NCI-H774 (cell line): ENCODE measurements at regions not wholly inside any gene's neighbourhood (a gene's known extent, or its start where the extent isn't known, plus 50 kb on each side); places are given as distances from the start of the nearest gene placed in this dataset.
"Not testable (repeated sequence)": the region's sequence is repeated elsewhere in the genome, so short reads cannot be mapped to it uniquely, and the experiment has no call there.

Experiments
- DNase-seq: peaks from one replicate; lab custom pipeline; 2025; lab: John Stamatoyannopoulos, UW

DNA sequence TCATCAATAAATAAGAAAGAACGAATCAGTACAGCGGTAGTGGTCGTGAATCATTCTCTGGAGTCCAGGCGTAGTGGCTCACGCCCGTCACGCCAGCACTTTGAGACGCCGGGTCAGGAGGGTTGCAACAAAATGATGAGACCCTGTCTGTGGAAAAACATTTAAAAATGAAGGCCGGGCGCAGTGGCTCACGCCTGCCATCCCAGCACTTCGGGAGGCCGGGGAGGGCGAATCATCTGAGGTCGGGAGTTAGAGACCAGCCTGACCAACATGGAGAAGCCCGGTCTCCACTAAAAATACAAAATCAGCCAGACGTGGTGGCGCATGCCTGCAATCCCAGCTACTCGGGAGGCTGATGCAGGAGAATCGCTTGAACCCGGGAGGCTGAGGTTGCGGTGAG lies 111.8 kb upstream of the ANKRD30BL start:
- not testable (repeated sequence) for DNase-seq

DNA sequence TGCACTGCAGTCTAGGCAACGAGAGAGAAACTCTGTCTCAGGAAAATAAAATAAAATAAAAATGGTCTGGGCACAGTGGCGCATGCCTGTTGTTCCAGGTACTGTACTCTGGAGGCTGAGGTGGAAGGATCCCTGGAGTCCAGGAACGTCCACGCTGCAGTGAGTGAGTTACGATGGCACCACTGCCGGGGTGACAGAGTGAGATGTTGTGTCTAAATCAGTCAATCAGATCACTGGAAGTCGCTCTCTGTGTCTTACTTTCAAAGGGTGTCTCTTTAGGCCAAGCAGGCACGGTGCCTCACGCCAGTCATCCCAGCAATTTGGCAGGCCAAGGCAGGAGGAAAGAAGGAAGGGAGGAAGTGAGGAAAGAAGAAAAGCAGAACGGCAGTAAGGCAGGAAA lies 112.2 kb upstream of the ANKRD30BL start:
- DNase-seq, result no peak

- no peak for DNase-seq
These were observed 113.6 kb upstream of the ANKRD30BL start for GRCh38 chr2:132275396-132275795.

GRCh38 chr2:132276571-132276981 lies 114.8 kb upstream of the ANKRD30BL start:
- DNase-seq, result no peak

GRCh38 chr2:132278267-132278666 lies 116.5 kb upstream of the ANKRD30BL start:
- DNase-seq, result no peak

DNA sequence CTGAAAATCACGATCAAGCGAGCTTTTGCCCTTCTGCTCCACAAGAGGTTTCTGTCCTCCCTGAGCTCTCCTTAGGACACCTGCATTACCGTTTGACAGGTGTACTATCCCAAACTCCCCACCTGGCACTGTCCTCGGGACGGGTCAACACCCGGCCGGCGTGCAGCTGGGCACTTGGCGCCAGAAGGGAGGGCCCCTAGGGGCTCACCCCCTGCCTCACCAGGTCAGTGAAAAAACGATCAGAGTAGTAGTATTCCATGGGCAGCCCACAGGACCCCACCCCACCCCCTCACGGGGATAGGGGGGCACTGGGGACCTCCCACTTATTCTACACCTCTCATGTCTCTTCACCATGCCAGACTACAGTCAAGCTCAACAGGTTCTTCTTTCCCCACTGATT lies 117.6 kb upstream of the ANKRD30BL start:
- DNase-seq, result no peak

DNA sequence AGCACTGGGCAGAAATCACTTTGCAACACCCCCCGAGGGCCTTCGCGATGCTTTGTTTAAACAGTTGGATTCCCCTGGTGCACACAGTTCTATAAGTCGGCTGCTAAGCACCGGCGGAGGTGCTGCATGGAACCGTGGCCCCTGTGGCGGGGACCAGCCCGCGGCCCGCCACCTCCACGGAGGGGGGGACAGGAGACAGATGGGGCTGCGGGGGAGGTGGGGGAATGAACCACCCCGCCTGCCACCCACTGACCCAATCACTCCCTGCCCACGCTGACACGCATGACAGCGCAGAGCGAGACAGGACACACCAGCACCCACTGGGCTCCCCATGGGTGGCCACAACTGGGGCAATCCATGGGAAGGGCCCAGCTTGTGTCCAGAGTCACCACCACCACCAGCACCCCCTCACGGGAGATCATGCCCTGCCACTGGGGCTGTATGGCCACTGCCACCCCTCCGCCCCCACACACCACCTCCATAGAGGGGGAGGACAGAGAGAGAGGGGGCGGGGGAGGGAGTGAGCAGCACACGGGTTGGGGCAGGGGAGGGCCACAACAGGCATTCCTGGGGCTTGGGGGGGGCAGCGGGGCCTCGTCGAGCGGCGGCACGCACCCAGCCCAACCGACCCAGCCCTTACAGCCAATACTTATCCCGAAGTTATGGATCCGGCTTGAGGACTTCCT lies 118.3 kb upstream of the ANKRD30BL start:
- no peak for DNase-seq

- DNase-seq, result no peak
These were observed 119.2 kb upstream of the ANKRD30BL start for GRCh38 chr2:132280912-132281311.

DNA sequence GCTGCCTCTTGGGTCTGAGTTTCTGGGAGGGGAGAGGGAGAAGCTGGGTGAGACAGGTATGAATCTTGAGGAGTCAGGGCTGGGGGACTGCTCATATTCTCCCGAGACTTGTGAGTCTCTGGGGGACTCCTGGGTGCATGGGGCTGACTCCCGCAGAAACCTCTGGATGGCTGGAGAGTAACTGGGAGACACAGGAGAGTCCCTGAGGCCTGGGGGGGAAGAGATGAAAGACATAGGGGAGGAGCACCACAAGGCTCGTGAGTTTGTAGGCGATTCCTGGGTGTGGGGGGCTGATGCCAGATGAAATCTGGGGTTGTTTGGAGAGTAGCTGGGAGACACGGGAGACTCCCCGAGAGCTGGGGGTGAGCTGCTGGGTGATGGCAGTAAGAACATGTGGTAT lies 120.4 kb upstream of the ANKRD30BL start:
- DNase-seq, result not testable (repeated sequence)

DNA sequence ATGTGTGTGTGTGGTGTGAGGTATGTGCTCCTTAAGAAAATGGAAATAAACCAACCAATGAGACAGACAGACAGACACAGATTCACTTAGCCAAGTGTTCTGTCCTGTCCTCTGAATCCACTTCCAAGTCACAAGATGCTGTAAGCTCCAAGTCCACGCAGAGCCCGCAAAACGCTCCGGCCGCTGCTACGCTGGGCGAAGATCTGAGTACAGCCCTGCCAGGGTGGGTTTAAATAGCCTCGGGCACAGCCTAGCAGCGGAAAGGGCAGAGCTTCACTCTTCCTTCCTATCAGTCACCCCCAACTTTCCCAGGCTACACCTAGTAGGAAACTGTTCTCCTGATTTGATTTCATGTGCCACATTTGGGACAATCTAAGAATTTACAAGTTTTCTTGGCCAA lies 121.2 kb upstream of the ANKRD30BL start:
- no peak for DNase-seq

DNA sequence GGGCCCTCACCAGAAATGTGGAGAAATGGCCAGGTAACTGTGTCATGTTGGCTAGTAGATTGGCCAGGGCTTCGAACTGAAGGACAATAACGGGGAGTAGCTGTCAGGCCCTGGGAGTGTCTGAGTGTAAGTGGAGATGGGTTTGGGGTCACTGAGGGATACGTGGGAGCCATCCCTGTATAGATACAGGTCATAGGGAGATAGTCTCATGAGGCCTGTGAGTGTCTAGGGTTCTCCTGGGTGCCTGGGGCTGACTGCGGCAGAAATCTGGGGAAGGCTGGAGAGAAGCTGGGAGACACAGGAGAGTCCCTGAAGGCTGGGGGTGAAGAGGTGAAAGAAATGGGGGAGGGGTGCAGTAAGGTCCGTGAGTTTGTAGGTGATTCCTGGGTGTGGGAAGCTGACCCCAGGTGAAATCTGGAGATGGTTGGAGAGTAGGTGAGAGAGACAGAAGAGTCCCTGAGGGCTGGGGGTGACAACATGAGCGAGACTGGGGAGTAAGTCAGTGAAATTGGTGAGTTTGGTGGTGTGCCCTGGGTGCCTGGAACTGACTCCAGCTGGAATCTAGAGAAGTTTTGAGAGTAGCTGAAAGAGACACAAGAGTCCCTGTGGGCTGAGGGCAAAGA lies 124.6 kb upstream of the ANKRD30BL start:
- not testable (repeated sequence) for DNase-seq

- not testable (repeated sequence) for DNase-seq
These were observed 126.2 kb upstream of the ANKRD30BL start for GRCh38 chr2:132287910-132288309.

- DNase-seq, result not testable (repeated sequence)
These were observed 127.4 kb upstream of the ANKRD30BL start for GRCh38 chr2:132289138-132289537.

- not testable (repeated sequence) for DNase-seq
These were observed 126.8 kb upstream of the GPR39 start for GRCh38 chr2:132289812-132290211.

GRCh38 chr2:132300592-132301378 lies 115.8 kb upstream of the GPR39 start:
- DNase-seq, result not testable (repeated sequence)

DNA sequence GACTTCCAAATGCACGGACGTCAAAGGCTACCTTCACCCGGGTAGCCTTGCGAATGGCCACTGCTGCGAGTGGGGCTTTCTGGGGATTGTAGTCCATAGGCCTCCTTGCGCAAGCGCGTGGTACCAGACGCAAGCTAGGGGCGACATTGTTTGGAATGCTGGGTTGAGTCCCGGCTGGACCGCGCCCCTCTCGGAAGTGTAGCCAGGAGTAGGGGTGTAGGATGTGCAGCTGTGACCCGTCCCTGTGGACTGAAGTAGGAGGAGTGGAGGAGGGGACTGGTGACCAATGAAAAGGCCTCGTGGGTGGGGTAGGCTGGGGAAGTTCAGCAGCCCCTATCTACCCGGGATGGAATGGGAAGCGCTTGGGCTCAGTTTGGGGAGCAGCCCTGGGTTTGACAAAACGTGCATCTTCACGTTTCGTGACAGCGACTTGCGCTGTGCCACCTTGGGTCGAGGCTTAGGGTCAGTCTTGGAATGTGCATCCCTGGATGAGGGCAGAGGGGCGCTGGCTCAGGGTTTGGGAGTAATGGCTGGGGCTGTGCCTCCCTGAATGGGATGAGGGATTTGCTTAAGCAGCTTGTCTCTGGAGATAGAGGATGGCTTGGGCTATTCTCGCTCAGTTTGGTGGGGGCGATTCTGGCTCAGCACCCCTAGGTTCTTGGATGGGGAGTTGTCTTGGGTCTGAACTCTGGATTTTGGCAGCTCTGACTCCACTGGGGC lies 111.8 kb upstream of the GPR39 start:
- DNase-seq, result not testable (repeated sequence)

DNA sequence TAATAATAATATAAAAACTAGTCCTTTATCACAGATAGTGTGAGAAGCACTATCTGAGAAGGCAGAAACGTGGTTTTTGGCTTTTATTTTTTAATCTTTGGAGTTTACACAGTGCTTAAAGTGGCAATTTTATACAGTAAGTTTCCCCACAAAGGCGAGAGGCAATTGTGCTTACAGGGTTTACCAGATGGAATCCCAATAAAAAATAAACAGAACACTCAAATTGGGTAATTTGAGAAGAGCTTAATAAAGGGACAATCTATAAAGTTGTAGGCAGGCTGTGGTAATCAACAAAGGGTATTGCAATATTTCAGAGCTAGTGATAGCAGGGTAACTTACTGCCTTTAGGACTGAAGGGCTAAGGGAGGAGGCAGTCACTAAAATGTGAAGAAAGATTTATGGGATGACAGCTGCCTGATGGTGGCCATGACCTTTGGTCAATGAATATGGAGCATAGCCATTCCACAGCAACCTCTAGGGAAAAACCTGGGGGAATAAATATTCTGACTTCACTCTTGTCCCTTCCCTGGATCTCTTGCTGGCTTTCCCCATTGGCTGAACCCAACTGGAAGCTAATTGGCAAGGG lies 108.9 kb upstream of the GPR39 start:
- not testable (repeated sequence) for DNase-seq

- not testable (repeated sequence) for DNase-seq
These were observed 107.4 kb upstream of the GPR39 start for GRCh38 chr2:132309203-132309602.

- not testable (repeated sequence) for DNase-seq
These were observed 101.1 kb upstream of the GPR39 start for GRCh38 chr2:132315546-132315945.

DNA sequence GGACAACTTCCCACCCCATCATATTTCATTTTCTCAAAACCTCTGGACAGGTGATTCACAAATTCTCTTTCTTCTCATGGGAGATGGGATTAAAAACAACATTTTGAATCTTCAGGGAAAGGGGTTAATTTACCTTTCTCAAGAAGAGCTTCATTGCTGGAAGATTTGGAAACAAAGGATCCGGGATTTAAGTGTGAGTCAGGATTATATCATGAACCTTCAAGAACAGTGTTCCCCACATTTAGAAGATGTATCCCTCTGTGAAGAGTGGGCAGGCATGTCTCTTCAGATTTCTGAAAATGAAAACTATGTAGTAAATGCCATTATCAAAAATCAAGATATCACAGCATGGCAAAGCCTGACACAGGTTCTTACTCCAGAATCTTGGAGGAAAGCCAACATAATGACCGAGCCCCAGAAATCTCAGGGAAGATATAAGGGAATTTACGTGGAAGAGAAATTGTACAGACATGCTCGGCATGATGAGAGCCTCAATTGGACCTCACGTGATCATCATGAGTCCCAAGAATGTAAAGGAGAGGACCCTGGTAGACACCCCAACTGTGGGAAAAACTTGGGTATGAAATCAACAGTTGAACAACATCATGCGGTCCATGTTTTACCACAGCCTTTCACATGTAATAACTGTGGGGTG lies 99.5 kb upstream of the GPR39 start:
- not testable (repeated sequence) for DNase-seq

GRCh38 chr2:132318481-132318880 lies 98.1 kb upstream of the GPR39 start:
- not testable (repeated sequence) for DNase-seq
